Osteocyte (in vitro differentiated cells): ENCODE measurements at regions not wholly inside any gene's neighbourhood (a gene's known extent, or its start where the extent isn't known, plus 50 kb on each side); places are given as distances from the start of the nearest gene placed in this dataset.
"Not testable (repeated sequence)": the region's sequence is repeated elsewhere in the genome, so short reads cannot be mapped to it uniquely, and the experiment has no call there.

Experiments
- DNase-seq: peaks from one replicate; pipeline ENCODE4 v3.0.0; 2021; ENCODE audit warnings: mixed read lengths; ENCODE audit not compliant: unreplicated experiment; ENCODE audit errors: extremely low spot score
- H3K27ac Mint-ChIP-seq: one replicate; pipeline ENCODE4 v1.8.0; 2021; ENCODE audit warnings: mild to moderate bottlenecking, mixed read lengths; ENCODE audit not compliant: unreplicated experiment
- H3K27me3 Mint-ChIP-seq: one replicate; pipeline ENCODE4 v1.8.0; 2021; ENCODE audit warnings: mixed read lengths; ENCODE audit not compliant: unreplicated experiment
- H3K36me3 Mint-ChIP-seq: one replicate; pipeline ENCODE4 v1.8.0; 2021; ENCODE audit warnings: mixed read lengths; ENCODE audit not compliant: unreplicated experiment
- H3K4me1 Mint-ChIP-seq: one replicate; pipeline ENCODE4 v1.8.0; 2021; ENCODE audit warnings: mixed read lengths; ENCODE audit not compliant: unreplicated experiment
- H3K4me3 Mint-ChIP-seq: one replicate; pipeline ENCODE4 v1.8.0; 2021; ENCODE audit warnings: mild to moderate bottlenecking, moderate library complexity, mixed read lengths; ENCODE audit not compliant: unreplicated experiment
- H3K9me3 Mint-ChIP-seq: one replicate; pipeline ENCODE4 v1.8.0; 2021; ENCODE audit warnings: mixed read lengths; ENCODE audit not compliant: unreplicated experiment
- CTCF ChIP-seq: fragments of 200-600 bp; sonication (generic); IDR thresholded peaks from 2 replicates; pipeline ENCODE4 v1.5.0; 2021; ENCODE audit warnings: antibody characterized with exemption, mild to moderate bottlenecking, moderate library complexity

GRCh38 chr15:44883199-44883877 is 73.1 kb upstream of the TERB2 start:
- Mint-ChIP-seq H3K27ac (no peak overlapping the region), H3K4me3 (no peak overlapping the region), H3K36me3 (no peaks in the 10 kb centered on the region), H3K9me3 (peaks cover under 1% of the 10 kb centered on the region), H3K27me3 (peaks cover 2% of the 10 kb centered on the region), H3K4me1 (no peaks in the 10 kb centered on the region)
- DNase-seq = no peak
- TF ChIP-seq CTCF = no peak

- not testable (repeated sequence) for H3K4me1 Mint-ChIP-seq, DNase-seq, H3K4me3 Mint-ChIP-seq, H3K9me3 Mint-ChIP-seq, H3K27me3 Mint-ChIP-seq, H3K36me3 Mint-ChIP-seq, H3K27ac Mint-ChIP-seq
Measured at GRCh38 chr15:44898890-44899651, 57.4 kb upstream of the TERB2 start.

- H3K4me3 Mint-ChIP-seq, H3K4me1 Mint-ChIP-seq, H3K27me3 Mint-ChIP-seq, H3K36me3 Mint-ChIP-seq, H3K9me3 Mint-ChIP-seq, DNase-seq, H3K27ac Mint-ChIP-seq: not testable (repeated sequence)
Measured at GRCh38 chr15:44899775-44900174, 56.7 kb upstream of the TERB2 start.

- not testable (repeated sequence) for H3K27ac Mint-ChIP-seq, H3K4me1 Mint-ChIP-seq, H3K27me3 Mint-ChIP-seq, H3K9me3 Mint-ChIP-seq, H3K4me3 Mint-ChIP-seq, H3K36me3 Mint-ChIP-seq, DNase-seq
Measured at GRCh38 chr15:44900796-44901195, 55.7 kb upstream of the TERB2 start.

GRCh38 chr15:44903281-44903680 is 53.2 kb upstream of the TERB2 start:
- H3K4me3 Mint-ChIP-seq, DNase-seq, H3K27ac Mint-ChIP-seq, H3K9me3 Mint-ChIP-seq, H3K27me3 Mint-ChIP-seq, H3K4me1 Mint-ChIP-seq, H3K36me3 Mint-ChIP-seq: not testable (repeated sequence)

- H3K4me1 Mint-ChIP-seq, H3K4me3 Mint-ChIP-seq, H3K36me3 Mint-ChIP-seq, H3K9me3 Mint-ChIP-seq, DNase-seq, H3K27ac Mint-ChIP-seq, H3K27me3 Mint-ChIP-seq: not testable (repeated sequence)
Measured at GRCh38 chr15:44904651-44905340, 51.7 kb upstream of the TERB2 start.
